Liver (tissue), 8 donors: ENCODE measurements at regions not wholly inside any gene's neighbourhood (a gene's known extent, or its start where the extent isn't known, plus 50 kb on each side); places are given as distances from the start of the nearest gene placed in this dataset.

Experiments used
- DNase-seq: peaks from one replicate; pipeline ENCODE4 v3.0.0-alpha.2; 2017; ENCODE audit warnings: low spot score
- H3K27ac ChIP-seq, 2 donors: one replicate each; pipeline ENCODE4 v1.7.0; 2013; ENCODE audit warnings: inconsistent platforms in 2 of 2, low read length in 2 of 2, control low read depth in 1 of 2, low read depth in 1 of 2, mild to moderate bottlenecking in 1 of 2
- H3K27me3 ChIP-seq, 4 donors: one replicate each; pipeline versions ENCODE4 v1.6.1 to v1.7.0; 2013; ENCODE audit warnings: low read length in 3 of 4, inconsistent platforms in 1 of 4, mild to moderate bottlenecking in 1 of 4, moderate library complexity in 1 of 4; ENCODE audit not compliant: control insufficient read depth in 4 of 4, insufficient read depth in 4 of 4
- H3K36me3 ChIP-seq, 4 donors: one replicate each; pipeline versions ENCODE4 v1.6.1 to v1.7.0; 2013; ENCODE audit warnings: low read length in 3 of 4, mild to moderate bottlenecking in 3 of 4, low read depth in 1 of 4, moderate library complexity in 1 of 4; ENCODE audit not compliant: control insufficient read depth in 4 of 4, insufficient read depth in 3 of 4
- H3K4me1 ChIP-seq, 4 donors: one replicate each; pipeline versions ENCODE4 v1.6.1 to v1.7.0; 2013; ENCODE audit warnings: low read length in 3 of 4, mild to moderate bottlenecking in 3 of 4, moderate library complexity in 1 of 4; ENCODE audit not compliant: control insufficient read depth in 4 of 4, insufficient read depth in 4 of 4
- H3K4me3 ChIP-seq, 3 donors: one replicate each; pipeline versions ENCODE4 v1.6.1 to v1.7.0; 2013; ENCODE audit warnings: low read length in 3 of 3, control low read depth in 1 of 3, low read depth in 1 of 3, mild to moderate bottlenecking in 1 of 3
- H3K9ac ChIP-seq, 2 donors: one replicate each; pipeline ENCODE4 v1.7.0; 2013; ENCODE audit warnings: low read length in 2 of 2, mild to moderate bottlenecking in 2 of 2, moderate library complexity in 2 of 2, control low read depth in 1 of 2, low read depth in 1 of 2
- H3K9me3 ChIP-seq, 4 donors: one replicate each; pipeline versions ENCODE4 v1.6.1 to v1.7.0; 2013; ENCODE audit warnings: low read length in 3 of 4; ENCODE audit not compliant: control insufficient read depth in 4 of 4
- CTCF ChIP-seq: fragments of 150-350 bp; IDR thresholded peaks from 2 replicates; pipeline ENCODE4 v1.5.1; 2017; ENCODE audit warnings: improper control_type of control experiment, low read depth, low read length; ENCODE audit not compliant: missing input control
- HNF4A ChIP-seq, 2 donors: conservative IDR thresholded peaks; 2 replicates each; pipeline ENCODE4 v1.6.1; 2016; ENCODE audit warnings: antibody characterized with exemption in 2 of 2, mild to moderate bottlenecking in 2 of 2
- HNF4G ChIP-seq: IDR thresholded peaks from 2 replicates; pipeline ENCODE4 v1.6.1; 2016; ENCODE audit warnings: antibody characterized with exemption
- JUND ChIP-seq, 2 donors: IDR thresholded peaks; 2 replicates each; pipeline ENCODE4 v1.6.1; 2016; ENCODE audit warnings: antibody characterized with exemption in 2 of 2
- MAX ChIP-seq: IDR thresholded peaks from 2 replicates; pipeline ENCODE4 v1.6.1; 2016; ENCODE audit warnings: antibody characterized with exemption
- NR2F2 ChIP-seq: IDR thresholded peaks from 2 replicates; pipeline ENCODE4 v1.6.1; 2016; ENCODE audit warnings: antibody characterized with exemption
- RAD21 ChIP-seq, 2 donors: IDR thresholded peaks; 2 replicates each; pipeline ENCODE4 v1.6.1; 2016; ENCODE audit warnings: antibody characterized with exemption in 2 of 2, mild to moderate bottlenecking in 2 of 2
- SP1 ChIP-seq: IDR thresholded peaks from 2 replicates; pipeline ENCODE4 v1.6.1; 2018; ENCODE audit warnings: antibody characterized with exemption, mild to moderate bottlenecking
- YY1 ChIP-seq: IDR thresholded peaks from 2 replicates; pipeline ENCODE4 v1.6.1; 2016; ENCODE audit warnings: antibody characterized with exemption, mild to moderate bottlenecking
- ZBTB33 ChIP-seq: IDR thresholded peaks from 2 replicates; pipeline ENCODE4 v1.6.1; 2016; ENCODE audit warnings: antibody characterized with exemption
- WGBS: extraction: QIAGEN DNeasy Blood & Tissue Kit; methylation state at CpG from one replicate; pipeline ENCODE4 v1.1.7; 2013; 5-methylcytosine and 5-hydroxymethylcytosine counted together
- TF ChIP-seq, protein P1 (sequence below): IDR thresholded peaks from 2 replicates; pipeline ENCODE4 v1.6.1; 2016; ENCODE audit warnings: antibody characterized with exemption, mild to moderate bottlenecking
- donor health status: healthy.
- donor health status: healthy.
- donor health status: healthy.
- donor health status: healthy.
- donor health status: healthy.

DNA sequence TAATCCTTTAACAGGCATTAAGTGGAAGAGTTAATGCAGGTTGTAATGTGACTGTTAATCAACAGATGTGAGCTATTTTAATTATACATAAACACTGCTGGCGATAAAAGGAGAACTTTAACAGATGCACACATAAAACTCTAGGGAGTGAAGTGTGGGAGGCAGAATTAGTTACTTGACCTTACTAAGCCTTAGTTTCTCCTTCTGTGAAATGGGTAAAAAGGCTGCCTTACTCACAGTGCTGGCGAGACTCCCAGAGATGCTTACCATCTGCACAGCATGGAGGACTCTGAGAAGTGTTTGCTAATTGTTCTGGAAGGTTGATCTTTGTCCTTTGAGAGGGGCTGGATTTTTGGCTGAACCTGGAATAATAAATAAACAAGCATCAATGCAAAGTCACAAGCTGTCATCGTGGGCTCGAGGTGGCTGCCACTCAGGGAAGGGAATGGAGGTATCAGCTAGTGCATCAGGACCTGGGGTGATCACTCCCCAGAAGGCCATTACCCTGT, 58.6 kb upstream of the MPEG1 start (continued):
- TF ChIP-seq, protein P1, sequence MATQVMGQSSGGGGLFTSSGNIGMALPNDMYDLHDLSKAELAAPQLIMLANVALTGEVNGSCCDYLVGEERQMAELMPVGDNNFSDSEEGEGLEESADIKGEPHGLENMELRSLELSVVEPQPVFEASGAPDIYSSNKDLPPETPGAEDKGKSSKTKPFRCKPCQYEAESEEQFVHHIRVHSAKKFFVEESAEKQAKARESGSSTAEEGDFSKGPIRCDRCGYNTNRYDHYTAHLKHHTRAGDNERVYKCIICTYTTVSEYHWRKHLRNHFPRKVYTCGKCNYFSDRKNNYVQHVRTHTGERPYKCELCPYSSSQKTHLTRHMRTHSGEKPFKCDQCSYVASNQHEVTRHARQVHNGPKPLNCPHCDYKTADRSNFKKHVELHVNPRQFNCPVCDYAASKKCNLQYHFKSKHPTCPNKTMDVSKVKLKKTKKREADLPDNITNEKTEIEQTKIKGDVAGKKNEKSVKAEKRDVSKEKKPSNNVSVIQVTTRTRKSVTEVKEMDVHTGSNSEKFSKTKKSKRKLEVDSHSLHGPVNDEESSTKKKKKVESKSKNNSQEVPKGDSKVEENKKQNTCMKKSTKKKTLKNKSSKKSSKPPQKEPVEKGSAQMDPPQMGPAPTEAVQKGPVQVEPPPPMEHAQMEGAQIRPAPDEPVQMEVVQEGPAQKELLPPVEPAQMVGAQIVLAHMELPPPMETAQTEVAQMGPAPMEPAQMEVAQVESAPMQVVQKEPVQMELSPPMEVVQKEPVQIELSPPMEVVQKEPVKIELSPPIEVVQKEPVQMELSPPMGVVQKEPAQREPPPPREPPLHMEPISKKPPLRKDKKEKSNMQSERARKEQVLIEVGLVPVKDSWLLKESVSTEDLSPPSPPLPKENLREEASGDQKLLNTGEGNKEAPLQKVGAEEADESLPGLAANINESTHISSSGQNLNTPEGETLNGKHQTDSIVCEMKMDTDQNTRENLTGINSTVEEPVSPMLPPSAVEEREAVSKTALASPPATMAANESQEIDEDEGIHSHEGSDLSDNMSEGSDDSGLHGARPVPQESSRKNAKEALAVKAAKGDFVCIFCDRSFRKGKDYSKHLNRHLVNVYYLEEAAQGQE = no peak

GRCh38 chr11:59267736-59268475, 55.2 kb upstream of the MPEG1 start:
- TF ChIP-seq NR2F2 (no peak), CTCF (no peak), HNF4A (conservative IDR thresholded peaks at IDR 0.05) (no peak), MAX (no peak), SP1 (no peak), JUND (IDR thresholded peaks at IDR 0.05) (no peak), HNF4G (no peak), YY1 (no peak), RAD21 (IDR thresholded peaks at IDR 0.05) (no peak), ZBTB33 (no peak)
- TF ChIP-seq, protein P1 = no peak
- WGBS = 94% methylated on average over 7 of the region's 7 CpGs

More at GRCh38 chr11:59267736-59268475, 55.2 kb upstream of the MPEG1 start:
- no peak for DNase-seq
- Histone ChIP-seq H3K9me3 (no peaks in the 10 kb centered on the region), H3K36me3 (no peaks in the 10 kb centered on the region), H3K27ac (no peak overlapping the region), H3K4me3 (no peak overlapping the region), H3K9ac (no peak overlapping the region), H3K4me1 (peaks cover 0 to 8% (median 3%) of the 10 kb centered on the region in 4 donors), H3K27me3 (no peaks in the 10 kb centered on the region)
